H1 (cell line): ENCODE measurements at regions not wholly inside any gene's neighbourhood (a gene's known extent, or its start where the extent isn't known, plus 50 kb on each side); places are given as distances from the start of the nearest gene placed in this dataset.

Experiments used
- CTCF ChIA-PET: fragments of 300-600 bp; sonication (Branson Sonifier 250); formaldehyde crosslinking; loops from one replicate; lab custom pipeline; 2021; ENCODE audit not compliant: partially characterized antibody; lab: Charles Lee
- POLR2A ChIA-PET: fragments of 300-600 bp; sonication (Branson Sonifier 250); formaldehyde crosslinking; loops from one replicate; lab custom pipeline; 2021; ENCODE audit warnings: inconsistent platforms; ENCODE audit not compliant: partially characterized antibody; lab: Charles Lee
- DNase-seq, 2 experiments: peaks; one replicate each; pipeline versions ENCODE4 v3.0.0 to v3.0.0-alpha.2; 2010 to 2022; ENCODE audit warnings: low spot score in 2 of 2, low read depth in 1 of 2, mixed read lengths in 1 of 2
- FAIRE-seq: peaks from 2 replicates; lab custom pipeline; 2011; peaks lifted over from hg19 to GRCh38; lab: Jason Lieb, UNC
- H2AFZ ChIP-seq: 2 replicates; pipeline ENCODE4 v1.8.1; 2012; ENCODE audit warnings: low read length, inconsistent platforms
- H2AK5ac ChIP-seq: 2 replicates; pipeline ENCODE4 v1.6.1; 2013; ENCODE audit warnings: low read depth, low read length
- H2BK120ac ChIP-seq: replicated peaks from 2 replicates; pipeline ENCODE3; 2013; ENCODE audit warnings: low read depth, low read length, inconsistent platforms
- H2BK12ac ChIP-seq: 2 replicates; pipeline ENCODE4 v1.6.1; 2013; ENCODE audit warnings: low read depth, low read length
- H2BK15ac ChIP-seq: 2 replicates; pipeline ENCODE4 v1.6.1; 2013; ENCODE audit warnings: low read length
- H2BK20ac ChIP-seq: 2 replicates; pipeline ENCODE4 v1.6.1; 2013; ENCODE audit warnings: low read length
- H2BK5ac ChIP-seq: 2 replicates; pipeline ENCODE4 v1.6.1; 2013; ENCODE audit warnings: low read depth, low read length
- H3K14ac ChIP-seq: 2 replicates; pipeline ENCODE4 v1.6.1; 2013; ENCODE audit warnings: inconsistent platforms; ENCODE audit not compliant: insufficient read length
- H3K18ac ChIP-seq: 2 replicates; pipeline ENCODE4 v1.6.1; 2013; ENCODE audit warnings: low read length; ENCODE audit errors: extremely low read depth
- H3K23ac ChIP-seq: 2 replicates; pipeline ENCODE4 v1.6.1; 2013; ENCODE audit warnings: inconsistent platforms; ENCODE audit not compliant: insufficient read length
- H3K23me2 ChIP-seq: 2 replicates; pipeline ENCODE4 v1.6.1; 2013; ENCODE audit warnings: low read depth, low read length
- H3K27ac ChIP-seq: 2 replicates; pipeline ENCODE4 v1.6.1; 2011; ENCODE audit warnings: low read depth, low read length, inconsistent platforms
- H3K27me3 ChIP-seq, 4 experiments: replicated peaks in 1 of 4; 1 replicate in 1 of 4; 2 replicates in 3 of 4; pipeline versions ENCODE4 v1.6.1 to v1.8.1; 2011 to 2013; ENCODE audit warnings: low read length in 3 of 4, mild to moderate bottlenecking in 3 of 4, inconsistent platforms in 2 of 4, mixed read lengths in 2 of 4, moderate library complexity in 1 of 4; ENCODE audit not compliant: control insufficient read depth in 3 of 4, insufficient read depth in 3 of 4; ENCODE audit errors: extremely low read depth in 1 of 4
- H3K36me3 ChIP-seq, 4 experiments: 2 replicates each; pipeline versions ENCODE4 v1.6.1 to v1.8.1; 2011 to 2013; ENCODE audit warnings: mild to moderate bottlenecking in 4 of 4, low read length in 3 of 4, moderate library complexity in 2 of 4, control low read depth in 1 of 4, inconsistent platforms in 1 of 4; ENCODE audit not compliant: insufficient read depth in 4 of 4, control insufficient read depth in 2 of 4
- H3K4ac ChIP-seq: replicated peaks from 2 replicates; pipeline ENCODE3; 2013; ENCODE audit warnings: low read length, low read depth, mixed read lengths, inconsistent platforms; ENCODE audit not compliant: insufficient read length
- H3K4me1 ChIP-seq, 4 experiments: replicated peaks in 1 of 4; 1 replicate in 1 of 4; 2 replicates in 3 of 4; pipeline versions ENCODE4 v1.6.1 to v1.8.1; 2011 to 2013; ENCODE audit warnings: low read length in 3 of 4, inconsistent platforms in 2 of 4, mixed read lengths in 1 of 4; ENCODE audit not compliant: insufficient read depth in 4 of 4, control insufficient read depth in 3 of 4
- H3K4me2 ChIP-seq, 2 experiments: 2 replicates each; pipeline versions ENCODE4 v1.6.1 to v1.8.1; 2011 to 2013; ENCODE audit warnings: low read depth in 2 of 2, low read length in 2 of 2, control low read depth in 1 of 2, inconsistent platforms in 1 of 2, mild to moderate bottlenecking in 1 of 2; ENCODE audit not compliant: insufficient read depth in 1 of 2
- H3K4me3 ChIP-seq, 4 experiments: fragments of 200-600, 300-600 bp in 1 of 4; sonication (generic), shearing (Covaris generic), sonication (Bioruptor Twin) in 1 of 4; 2 replicates each; pipeline versions ENCODE4 v1.5.1 to v1.8.1; 2011 to 2016; ENCODE audit warnings: low read length in 4 of 4, low read depth in 3 of 4, control low read depth in 2 of 4, inconsistent platforms in 2 of 4, mild to moderate bottlenecking in 2 of 4, mixed read lengths in 1 of 4, moderate library complexity in 1 of 4; ENCODE audit not compliant: insufficient read depth in 2 of 4; ENCODE audit errors: extremely low read depth in 1 of 4
- H3K56ac ChIP-seq: replicated peaks from 2 replicates; pipeline ENCODE3; 2013; ENCODE audit warnings: low read depth, mild to moderate bottlenecking, mixed read lengths, low read length, inconsistent platforms; ENCODE audit not compliant: insufficient read length
- H3K79me1 ChIP-seq: 2 replicates; pipeline ENCODE4 v1.6.1; 2013; ENCODE audit warnings: low read depth, low read length, control low read depth
- H3K79me2 ChIP-seq, 2 experiments: 2 replicates each; pipeline versions ENCODE4 v1.6.1 to v1.8.1; 2012 to 2013; ENCODE audit warnings: low read length in 2 of 2, mild to moderate bottlenecking in 2 of 2, inconsistent platforms in 1 of 2; ENCODE audit not compliant: insufficient read depth in 2 of 2, control insufficient read depth in 1 of 2
- H3K9ac ChIP-seq, 4 experiments: replicated peaks in 1 of 4; 1 replicate in 1 of 4; 2 replicates in 3 of 4; pipeline versions ENCODE4 v1.6.1 to v1.8.1; 2011 to 2013; ENCODE audit warnings: low read depth in 3 of 4, low read length in 3 of 4, control low read depth in 2 of 4, mild to moderate bottlenecking in 2 of 4, moderate library complexity in 2 of 4, inconsistent platforms in 1 of 4; ENCODE audit errors: extremely low read depth in 1 of 4
- H3K9me3 ChIP-seq, 2 experiments: 2 replicates each; pipeline versions ENCODE4 v1.6.1 to v1.8.1; 2012 to 2013; ENCODE audit warnings: mild to moderate bottlenecking in 2 of 2, moderate library complexity in 2 of 2, control low read depth in 1 of 2, inconsistent platforms in 1 of 2, low read depth in 1 of 2, low read length in 1 of 2, mixed read lengths in 1 of 2; ENCODE audit not compliant: insufficient read depth in 2 of 2
- H4K20me1 ChIP-seq, 2 experiments: replicated peaks in 1 of 2; 2 replicates each; pipeline versions ENCODE3 to v1.8.1; 2011 to 2013; ENCODE audit warnings: inconsistent platforms in 2 of 2, low read length in 2 of 2, mild to moderate bottlenecking in 1 of 2; ENCODE audit not compliant: insufficient read depth in 2 of 2, control insufficient read depth in 1 of 2
- H4K5ac ChIP-seq: 2 replicates; pipeline ENCODE4 v1.6.1; 2013; ENCODE audit warnings: low read length, low read depth, mixed read lengths, inconsistent platforms; ENCODE audit not compliant: insufficient read length
- H4K8ac ChIP-seq: 2 replicates; pipeline ENCODE4 v1.8.0; 2013; ENCODE audit warnings: mild to moderate bottlenecking, moderate library complexity, low read length, inconsistent platforms; ENCODE audit not compliant: insufficient read depth; ENCODE audit errors: extremely low read depth
- H4K91ac ChIP-seq: replicated peaks from 2 replicates; pipeline ENCODE3; 2013; ENCODE audit warnings: low read length, mixed read lengths, inconsistent platforms; ENCODE audit not compliant: insufficient read length
- ATF3 ChIP-seq: IDR thresholded peaks from 2 replicates; pipeline ENCODE4 v1.6.1; 2011; ENCODE audit warnings: low read depth, mild to moderate bottlenecking, low read length; ENCODE audit not compliant: insufficient read depth
- CEBPB ChIP-seq: IDR thresholded peaks from 2 replicates; pipeline ENCODE4 v1.6.1; 2012; ENCODE audit warnings: low read depth, low read length
- CTCF ChIP-seq, 3 experiments: IDR thresholded peaks; 1 replicate in 2 of 3; 2 replicates in 1 of 3; pipeline versions ENCODE4 v1.5.1 to v1.6.1; 2011; ENCODE audit warnings: low read length in 3 of 3, mild to moderate bottlenecking in 3 of 3, inconsistent platforms in 2 of 3, low read depth in 1 of 3, moderate library complexity in 1 of 3; ENCODE audit not compliant: insufficient read depth in 1 of 3; ENCODE audit errors: control extremely low read depth in 1 of 3
- EGR1 ChIP-seq: IDR thresholded peaks from 2 replicates; pipeline ENCODE4 v1.6.1; 2011; ENCODE audit warnings: low read depth, low read length, borderline replicate concordance
- GABPA ChIP-seq: IDR thresholded peaks from 2 replicates; pipeline ENCODE4 v1.6.1; 2011; ENCODE audit warnings: mild to moderate bottlenecking, low read length, moderate library complexity, borderline replicate concordance; ENCODE audit not compliant: insufficient read depth
- KDM1A ChIP-seq: fragments of 200-600, 300-600 bp; sonication (generic); IDR thresholded peaks from 2 replicates; pipeline ENCODE4 v1.7.1; 2016; ENCODE audit warnings: mild to moderate bottlenecking, low read length, borderline replicate concordance
- KDM4A ChIP-seq: IDR thresholded peaks from one replicate; pipeline ENCODE4 v1.7.1; 2012; ENCODE audit warnings: low read depth, mild to moderate bottlenecking, moderate library complexity, low read length, inconsistent platforms; ENCODE audit not compliant: severe bottlenecking
- MAX ChIP-seq: IDR thresholded peaks from 2 replicates; pipeline ENCODE4 v1.6.1; 2012; ENCODE audit warnings: inconsistent platforms
- SAP30 ChIP-seq: fragments of 300-600 bp; sonication (generic); IDR thresholded peaks from 2 replicates; pipeline ENCODE4 v1.7.1; 2012; ENCODE audit warnings: low read length, moderate library complexity, mild to moderate bottlenecking, inconsistent platforms; ENCODE audit not compliant: insufficient read depth, insufficient replicate concordance
- SRF ChIP-seq: IDR thresholded peaks from 2 replicates; pipeline ENCODE4 v1.6.1; 2011; ENCODE audit warnings: mild to moderate bottlenecking, low read depth, low read length, moderate library complexity
- TAF1 ChIP-seq: IDR thresholded peaks from 2 replicates; pipeline ENCODE4 v1.6.1; 2011; ENCODE audit warnings: mild to moderate bottlenecking, low read depth, low read length
- WGBS, 2 experiments: shearing (Covaris generic) in 1 of 2; methylation state at CpG; one replicate each; pipeline versions ENCODE4 v1.1.6 to v1.1.7; 2013 to 2015; ENCODE audit warnings: low lambda C conversion rate in 2 of 2, mixed read lengths in 2 of 2, inconsistent platforms in 1 of 2, low coverage in 1 of 2, missing lambda C conversion rate in 1 of 2; ENCODE audit not compliant: insufficient replicate concordance in 2 of 2, insufficient coverage in 1 of 2, insufficient read length in 1 of 2; ENCODE audit errors: extremely low coverage in 1 of 2, missing lambda C conversion rate in 1 of 2; 5-methylcytosine and 5-hydroxymethylcytosine counted together

GRCh38 chr14:85883966-85884365 is 354.0 kb downstream of the FLRT2 start:
- no peak overlapping the region for H3K4me2 ChIP-seq
- no peak for TF ChIP-seq ATF3
- no peak for TF ChIP-seq SAP30
- no peak for TF ChIP-seq CEBPB
- TF ChIP-seq EGR1, result no peak
- TF ChIP-seq KDM4A, result no peak
- no peak for TF ChIP-seq KDM1A
- no peak for TF ChIP-seq SRF
- no peak for TF ChIP-seq TAF1
- no peak for TF ChIP-seq MAX
- TF ChIP-seq GABPA, result no peak
- no peak for TF ChIP-seq CTCF (IDR thresholded peaks at IDR 0.05; ENCODE audit: control extremely low read depth in 1 of 3, insufficient read depth in 1 of 3, low read depth in 1 of 3, low read length in 3 of 3)

More at GRCh38 chr14:85883966-85884365, 354.0 kb downstream of the FLRT2 start:
- Histone ChIP-seq H3K79me1 (no peaks in the 10 kb centered on the region), H3K23me2 (no peaks in the 10 kb centered on the region), H3K4me3 (no peak overlapping the region), H3K79me2 (no peaks in the 10 kb centered on the region), H3K56ac (no peak overlapping the region), H3K9me3 (no peaks in the 10 kb centered on the region), H3K27ac (no peak overlapping the region), H2BK20ac (no peak overlapping the region), H4K91ac (no peak overlapping the region), H2BK15ac (no peak overlapping the region), H4K8ac (no peak overlapping the region), H3K36me3 (no peaks in the 10 kb centered on the region), H2AK5ac (no peak overlapping the region), H3K23ac (no peak overlapping the region), H2BK120ac (no peak overlapping the region), H3K27me3 (no peaks in the 10 kb centered on the region), H2BK5ac (no peak overlapping the region), H3K18ac (no peak overlapping the region), H3K4me1 (peaks cover 0 to 10% (median 2%) of the 10 kb centered on the region in 4 experiments; a peak in 3 of 7 replicates), H4K20me1 (no peaks in the 10 kb centered on the region), H3K4ac (no peak overlapping the region), H3K9ac (no peak overlapping the region), H4K5ac (no peak overlapping the region), H2BK12ac (no peak overlapping the region), H2AFZ (no peak overlapping the region), H3K14ac (no peak overlapping the region)
- CTCF ChIA-PET, result interaction anchor here (0.7 to 1.5 kb wide), 3 partner anchors 9 to 151 kb away, joined by 3 read pairs; no protein-coding TSS in a partner anchor
- 79% methylated on average over 4 of the region's 4 CpGs; no CpG with 5 or more reads in 1 of the 2 experiments for WGBS, 2 experiments
- FAIRE-seq (no peak), DNase-seq (no peak)
- POLR2A ChIA-PET, result no interaction called here
